B cell (primary cell): ENCODE measurements at regions not wholly inside any gene's neighbourhood (a gene's known extent, or its start where the extent isn't known, plus 50 kb on each side); places are given as distances from the start of the nearest gene placed in this dataset.
"Not testable (repeated sequence)": the region's sequence is repeated elsewhere in the genome, so short reads cannot be mapped to it uniquely, and the experiment has no call there.

Source experiments
- ATAC-seq: fragments of 200-7000 bp; cut with Tn5 transposase; one replicate; pipeline ENCODE4 v1.10.0; 2021; ENCODE audit warnings: low read depth, mild to moderate bottlenecking, moderate number of reproducible peaks, moderate library complexity
- CTCF ChIA-PET: fragments of 350-600 bp; sonication (Branson Sonifier 250); formaldehyde crosslinking; loops from one replicate; lab custom pipeline; 2021; ENCODE audit warnings: antibody characterized with exemption, inconsistent platforms; lab: Charles Lee
- POLR2A ChIA-PET: fragments of 350-600 bp; sonication (Branson Sonifier 250); formaldehyde crosslinking; loops from one replicate; lab custom pipeline; 2021; ENCODE audit warnings: antibody characterized with exemption; lab: Charles Lee
- DNase-seq: peaks from one replicate; pipeline ENCODE4 v3.0.0; 2013
- H2AFZ ChIP-seq: 2 replicates; pipeline ENCODE4 v1.6.1; 2012; ENCODE audit warnings: mild to moderate bottlenecking, low read depth, low read length; ENCODE audit not compliant: insufficient read depth, poor library complexity, severe bottlenecking
- H3K27ac ChIP-seq, 2 donors: 1 replicate in 1 of 2; 2 replicates in 1 of 2; pipeline ENCODE4 v1.5.1; 2012 to 2013; ENCODE audit warnings: low read length in 2 of 2, mild to moderate bottlenecking in 2 of 2, moderate library complexity in 1 of 2
- H3K27me3 ChIP-seq, 4 experiments: fragments of 200-600 bp in 1 of 4; sonication (generic) in 1 of 4; replicated peaks in 1 of 4; 1 replicate in 2 of 4; 2 replicates in 2 of 4; pipeline versions ENCODE4 v1.6.1 to v1.7.0; 2013 to 2016; ENCODE audit warnings: low read length in 3 of 4, mild to moderate bottlenecking in 2 of 4, mixed read lengths in 1 of 4, moderate library complexity in 1 of 4; ENCODE audit not compliant: insufficient read depth in 4 of 4, control insufficient read depth in 3 of 4; ENCODE audit errors: control extremely low read depth in 1 of 4
- H3K36me3 ChIP-seq, 2 experiments: replicated peaks in 1 of 2; 1 replicate in 1 of 2; 2 replicates in 1 of 2; pipeline versions ENCODE4 v1.6.1 to v1.7.1; 2013; ENCODE audit warnings: low read length in 1 of 2; ENCODE audit not compliant: insufficient read depth in 2 of 2, control insufficient read depth in 1 of 2; ENCODE audit errors: control extremely low read depth in 1 of 2, extremely low read depth in 1 of 2
- H3K4me1 ChIP-seq, 2 donors: fragments of 200-600 bp in 1 of 2; sonication (generic) in 1 of 2; 1 replicate in 1 of 2; 2 replicates in 1 of 2; pipeline versions ENCODE4 v1.5.1 to v1.6.1; 2013 to 2017; ENCODE audit warnings: low read length in 2 of 2; ENCODE audit not compliant: control insufficient read depth in 2 of 2, insufficient read depth in 2 of 2
- H3K4me2 ChIP-seq: replicated peaks from 2 replicates; pipeline ENCODE3; 2012; ENCODE audit warnings: mild to moderate bottlenecking, low read depth, low read length; ENCODE audit not compliant: poor library complexity, severe bottlenecking
- H3K4me3 ChIP-seq, 5 experiments: fragments of 200-600 bp in 1 of 5; sonication (generic) in 1 of 5; 1 replicate in 3 of 5; 2 replicates in 2 of 5; pipeline versions ENCODE4 v1.5.1 to v1.7.0; 2011 to 2016; ENCODE audit warnings: low read length in 4 of 5, mild to moderate bottlenecking in 4 of 5, low read depth in 2 of 5, control low read depth in 1 of 5, moderate library complexity in 1 of 5; ENCODE audit not compliant: insufficient read depth in 1 of 5; ENCODE audit errors: control extremely low read depth in 1 of 5, extremely low read depth in 1 of 5
- H3K79me2 ChIP-seq: fragments of 200-600 bp; sonication (generic); one replicate; pipeline ENCODE4 v1.6.0; 2016; ENCODE audit warnings: low read length; ENCODE audit not compliant: control insufficient read depth, insufficient read depth
- H3K9ac ChIP-seq: fragments of 200-600 bp; sonication (generic); 2 replicates; pipeline ENCODE4 v1.6.1; 2017; ENCODE audit warnings: mild to moderate bottlenecking, low read length, moderate library complexity
- H3K9me3 ChIP-seq, 3 donors: one replicate each; pipeline versions ENCODE4 v1.6.1 to v1.7.1; 2013; ENCODE audit warnings: low read length in 2 of 3; ENCODE audit not compliant: control insufficient read depth in 2 of 3, insufficient read depth in 1 of 3; ENCODE audit errors: control extremely low read depth in 1 of 3
- H4K20me1 ChIP-seq: 2 replicates; pipeline ENCODE4 v1.6.0; 2012; ENCODE audit warnings: mild to moderate bottlenecking, low read length; ENCODE audit not compliant: insufficient read depth, control insufficient read depth, poor library complexity, severe bottlenecking
- H3K27ac Mint-ChIP-seq: one replicate; pipeline ENCODE4 v1.8.0; 2021; ENCODE audit warnings: mixed read lengths
- H3K27me3 Mint-ChIP-seq: one replicate; pipeline ENCODE4 v1.8.0; 2021; ENCODE audit warnings: mixed read lengths
- H3K4me1 Mint-ChIP-seq: one replicate; pipeline ENCODE4 v1.8.0; 2021; ENCODE audit warnings: mixed read lengths
- H3K4me3 Mint-ChIP-seq: one replicate; pipeline ENCODE4 v1.8.0; 2021; ENCODE audit warnings: mixed read lengths
- H3K9me3 Mint-ChIP-seq: one replicate; pipeline ENCODE4 v1.8.0; 2022; ENCODE audit warnings: mixed read lengths; ENCODE audit not compliant: insufficient read depth
- EZH2 ChIP-seq: IDR thresholded peaks from 2 replicates; pipeline ENCODE4 v1.6.1; 2012; ENCODE audit warnings: borderline replicate concordance, low read depth, mild to moderate bottlenecking, moderate library complexity, low read length; ENCODE audit not compliant: insufficient read depth, poor library complexity, severe bottlenecking
- WGBS: methylation state at CpG from one replicate; pipeline ENCODE4 v1.1.5; 2013; ENCODE audit warnings: missing lambda C conversion rate; ENCODE audit not compliant: insufficient coverage; 5-methylcytosine and 5-hydroxymethylcytosine counted together
- intact Hi-C: fragments of 100-400 bp; cut with micrococcal nuclease; formaldehyde crosslinking; loops from one replicate; pipeline ENCODE4 v1.10.0; 2022
- TF ChIP-seq, protein P1 (sequence below): fragments of 200-600 bp; IDR thresholded peaks from one replicate; pipeline ENCODE4 v1.8.0; 2022; ENCODE audit warnings: antibody characterized with exemption, mild to moderate bottlenecking

DNA sequence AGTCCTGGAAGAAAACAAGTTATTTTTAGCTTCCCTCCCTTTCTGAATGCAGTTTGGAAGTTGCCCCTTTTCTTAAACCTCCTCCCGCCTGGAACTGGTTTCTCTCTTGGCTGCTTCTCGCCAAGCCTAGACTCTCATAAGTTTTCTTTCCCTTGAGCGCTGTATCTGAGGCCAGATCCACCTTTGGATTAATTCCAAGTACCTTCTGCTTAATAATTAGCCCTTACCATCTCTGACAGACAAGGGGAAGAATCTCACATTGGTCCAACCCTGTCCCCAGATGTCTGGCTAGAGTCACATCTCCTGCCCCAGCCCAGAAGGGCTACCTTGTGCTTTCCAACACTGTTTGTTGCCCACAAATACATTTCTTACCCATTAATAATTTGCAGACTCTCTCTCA lies 161.8 kb upstream of the RGS6 start:
- no peak overlapping the region for H3K4me2 ChIP-seq
- no peak overlapping the region for H3K27ac Mint-ChIP-seq
- WGBS = 100% methylated on average over 3 of the region's 3 CpGs
- H3K27ac ChIP-seq = no peak overlapping the region
- no peak overlapping the region for H3K4me3 ChIP-seq
- CTCF ChIA-PET = no interaction called here
- H3K36me3 ChIP-seq = no peaks in the 10 kb centered on the region
- DNase-seq (no peak), ATAC-seq (no peak)
- peaks cover 28% of the 10 kb centered on the region for H3K27me3 Mint-ChIP-seq
- no peak overlapping the region for H2AFZ ChIP-seq
- TF ChIP-seq, protein P1, sequence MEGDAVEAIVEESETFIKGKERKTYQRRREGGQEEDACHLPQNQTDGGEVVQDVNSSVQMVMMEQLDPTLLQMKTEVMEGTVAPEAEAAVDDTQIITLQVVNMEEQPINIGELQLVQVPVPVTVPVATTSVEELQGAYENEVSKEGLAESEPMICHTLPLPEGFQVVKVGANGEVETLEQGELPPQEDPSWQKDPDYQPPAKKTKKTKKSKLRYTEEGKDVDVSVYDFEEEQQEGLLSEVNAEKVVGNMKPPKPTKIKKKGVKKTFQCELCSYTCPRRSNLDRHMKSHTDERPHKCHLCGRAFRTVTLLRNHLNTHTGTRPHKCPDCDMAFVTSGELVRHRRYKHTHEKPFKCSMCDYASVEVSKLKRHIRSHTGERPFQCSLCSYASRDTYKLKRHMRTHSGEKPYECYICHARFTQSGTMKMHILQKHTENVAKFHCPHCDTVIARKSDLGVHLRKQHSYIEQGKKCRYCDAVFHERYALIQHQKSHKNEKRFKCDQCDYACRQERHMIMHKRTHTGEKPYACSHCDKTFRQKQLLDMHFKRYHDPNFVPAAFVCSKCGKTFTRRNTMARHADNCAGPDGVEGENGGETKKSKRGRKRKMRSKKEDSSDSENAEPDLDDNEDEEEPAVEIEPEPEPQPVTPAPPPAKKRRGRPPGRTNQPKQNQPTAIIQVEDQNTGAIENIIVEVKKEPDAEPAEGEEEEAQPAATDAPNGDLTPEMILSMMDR = no peak
- TF ChIP-seq EZH2 = no peak
- H3K9me3 ChIP-seq = peaks cover 0 to 14% (median 3%) of the 10 kb centered on the region in 3 donors
- H3K79me2 ChIP-seq = no peaks in the 10 kb centered on the region
- H3K4me1 Mint-ChIP-seq = no peaks in the 10 kb centered on the region
- no peak overlapping the region for H3K9ac ChIP-seq
- POLR2A ChIA-PET = no interaction called here
- H3K4me1 ChIP-seq = no peaks in the 10 kb centered on the region
- H3K9me3 Mint-ChIP-seq = peaks cover 4% of the 10 kb centered on the region
- no peak overlapping the region for H3K4me3 Mint-ChIP-seq
- intact Hi-C loops = no loop called here
- H4K20me1 ChIP-seq = no peaks in the 10 kb centered on the region
- peaks cover 0 to 7% (median 0%) of the 10 kb centered on the region in 4 experiments for H3K27me3 ChIP-seq

DNA sequence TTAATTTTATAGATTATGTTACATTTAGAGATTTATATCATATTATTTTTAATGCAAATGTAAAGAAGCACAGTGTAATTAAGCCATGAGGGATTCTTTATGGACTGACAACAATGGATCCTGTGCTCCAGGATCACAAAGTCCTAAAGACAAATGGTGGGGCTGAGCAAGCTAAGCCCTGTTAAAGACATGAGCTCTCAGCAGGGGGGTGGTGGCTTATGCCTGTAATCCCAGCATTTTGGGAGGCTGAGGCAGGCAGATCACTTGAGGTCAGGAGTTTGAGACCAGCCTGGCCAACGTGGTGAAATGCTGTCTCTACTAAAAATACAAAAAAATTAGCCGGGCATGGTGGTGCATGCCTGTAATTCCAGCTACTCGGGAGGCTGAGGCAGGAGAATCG lies 160.8 kb upstream of the RGS6 start:
- H3K27ac ChIP-seq, H3K36me3 ChIP-seq, intact Hi-C loops, H3K4me3 ChIP-seq, H3K9ac ChIP-seq, H3K4me1 Mint-ChIP-seq, ATAC-seq, H4K20me1 ChIP-seq, H3K79me2 ChIP-seq, H3K4me3 Mint-ChIP-seq, H3K9me3 Mint-ChIP-seq, POLR2A ChIA-PET, DNase-seq, H3K4me2 ChIP-seq, H3K27ac Mint-ChIP-seq, H3K4me1 ChIP-seq, H2AFZ ChIP-seq: not testable (repeated sequence)
- H3K27me3 ChIP-seq = peaks cover 0 to 11% (median 0%) of the 10 kb centered on the region in 4 experiments
- H3K27me3 Mint-ChIP-seq = peaks cover 25% of the 10 kb centered on the region
- 87% methylated on average over 4 of the region's 4 CpGs for WGBS
- peaks cover 0 to 14% (median 3%) of the 10 kb centered on the region in 3 donors for H3K9me3 ChIP-seq
- CTCF ChIA-PET = interaction anchor here (2.5 kb wide), 1 partner anchor 19 kb away, joined by 8 read pairs; no protein-coding TSS in a partner anchor

GRCh38 chr14:71771996-71772395 lies 160.2 kb upstream of the RGS6 start:
- H3K4me1 ChIP-seq, intact Hi-C loops, H3K27ac Mint-ChIP-seq, H2AFZ ChIP-seq, H3K9me3 Mint-ChIP-seq, H3K79me2 ChIP-seq, H3K27ac ChIP-seq, DNase-seq, H3K4me1 Mint-ChIP-seq, H3K4me2 ChIP-seq, ATAC-seq, H3K4me3 ChIP-seq, H3K9ac ChIP-seq, H4K20me1 ChIP-seq, H3K36me3 ChIP-seq, POLR2A ChIA-PET, H3K4me3 Mint-ChIP-seq: not testable (repeated sequence)
- Histone ChIP-seq H3K27me3 (peaks cover 0 to 11% (median 0%) of the 10 kb centered on the region in 4 experiments), H3K9me3 (peaks cover 0 to 14% (median 3%) of the 10 kb centered on the region in 3 donors)
- CTCF ChIA-PET = interaction anchor here (0.5 to 2.5 kb wide), 2 partner anchors 19 to 432 kb away, joined by 3 to 8 read pairs; no protein-coding TSS in a partner anchor
- peaks cover 27% of the 10 kb centered on the region for H3K27me3 Mint-ChIP-seq
- 94% methylated on average over 9 of the region's 17 CpGs for WGBS
